GM23338 (cell line): ENCODE measurements at regions not wholly inside any gene's neighbourhood (a gene's known extent, or its start where the extent isn't known, plus 50 kb on each side); places are given as distances from the start of the nearest gene placed in this dataset.

Experiments
- ATAC-seq: fragments of 200-7000 bp; cut with Tn5 transposase; 3 replicates; pipeline ENCODE4 v1.9.1; 2020
- DNase-seq: peaks from one replicate; pipeline ENCODE4 v3.0.0-alpha.2; 2015; ENCODE audit warnings: low spot score
- H2AFZ ChIP-seq: fragments of 200-600 bp; sonication (generic); 2 replicates; pipeline ENCODE4 v1.8.0; 2016; ENCODE audit warnings: antibody characterized with exemption, mild to moderate bottlenecking, moderate library complexity
- H3F3A ChIP-seq: fragments of 200-600 bp; sonication (generic); replicated peaks from 2 replicates; pipeline ENCODE4 v1.8.0; 2017; ENCODE audit warnings: antibody characterized with exemption, mixed run types, low read depth
- H3K27ac ChIP-seq: fragments of 200-600 bp; sonication (generic); 2 replicates; pipeline ENCODE4 v1.6.1; 2016; ENCODE audit warnings: low read depth
- H3K27me3 ChIP-seq: fragments of 200-600 bp; sonication (generic); 2 replicates; pipeline ENCODE4 v1.8.0; 2016; ENCODE audit warnings: mild to moderate bottlenecking, mixed run types, moderate library complexity; ENCODE audit not compliant: insufficient read depth
- H3K36me3 ChIP-seq: fragments of 200-600 bp; sonication (generic); 2 replicates; pipeline ENCODE4 v1.8.0; 2016; ENCODE audit warnings: mild to moderate bottlenecking; ENCODE audit not compliant: insufficient read depth
- H3K4me1 ChIP-seq: fragments of 200-600 bp; sonication (generic); 2 replicates; pipeline ENCODE4 v1.8.0; 2016; ENCODE audit warnings: mild to moderate bottlenecking, moderate library complexity; ENCODE audit not compliant: insufficient read depth
- H3K4me2 ChIP-seq: fragments of 200-600 bp; sonication (generic); 2 replicates; pipeline ENCODE4 v1.7.1; 2017; ENCODE audit warnings: mixed run types
- H3K4me3 ChIP-seq: fragments of 200-600 bp; sonication (generic); 2 replicates; pipeline ENCODE4 v1.6.1; 2016; ENCODE audit warnings: mixed run types
- H3K79me2 ChIP-seq: fragments of 200-600 bp; sonication (generic); replicated peaks from 2 replicates; pipeline ENCODE4 v1.8.0; 2017; ENCODE audit warnings: mild to moderate bottlenecking; ENCODE audit not compliant: insufficient read depth
- H3K9me2 ChIP-seq: fragments of 200-600 bp; sonication (generic); 2 replicates; pipeline ENCODE4 v1.8.0; 2017; ENCODE audit not compliant: insufficient read depth
- H4K20me1 ChIP-seq: fragments of 200-600 bp; sonication (generic); replicated peaks from 2 replicates; pipeline ENCODE4 v1.8.0; 2017; ENCODE audit warnings: mild to moderate bottlenecking; ENCODE audit not compliant: insufficient read depth
- H3K27ac Mint-ChIP-seq: 2 replicates; pipeline ENCODE4 v1.8.0; 2020; ENCODE audit warnings: inconsistent platforms, mild to moderate bottlenecking, moderate library complexity, mixed read lengths
- H3K27me3 Mint-ChIP-seq: 3 replicates; pipeline ENCODE4 v1.8.0; 2022; ENCODE audit warnings: low read depth, mild to moderate bottlenecking, moderate library complexity, mixed read lengths, inconsistent platforms; ENCODE audit not compliant: insufficient read depth, poor library complexity
- H3K36me3 Mint-ChIP-seq: 3 replicates; pipeline ENCODE4 v1.8.0; 2021; ENCODE audit warnings: low read depth, mild to moderate bottlenecking, inconsistent platforms, moderate library complexity, mixed read lengths
- H3K4me1 Mint-ChIP-seq: 3 replicates; pipeline ENCODE4 v1.8.0; 2020; ENCODE audit warnings: mild to moderate bottlenecking, inconsistent platforms, mixed read lengths
- H3K4me3 Mint-ChIP-seq: 3 replicates; pipeline ENCODE4 v1.8.0; 2021; ENCODE audit warnings: moderate library complexity, mild to moderate bottlenecking, inconsistent platforms, mixed read lengths
- H3K9me3 Mint-ChIP-seq: 3 replicates; pipeline ENCODE4 v1.8.0; 2020; ENCODE audit warnings: moderate library complexity, mild to moderate bottlenecking, inconsistent platforms, mixed read lengths
- CREB1 ChIP-seq: fragments of 250-450 bp; sonication (Bioruptor Pico); IDR thresholded peaks from 2 replicates; pipeline ENCODE4 v1.5.0; 2020; ENCODE audit warnings: low read depth, mild to moderate bottlenecking, moderate library complexity
- EZH2 ChIP-seq: fragments of 200-600 bp; sonication (generic); IDR thresholded peaks from one replicate; pipeline ENCODE4 v1.8.0; 2017; ENCODE audit warnings: antibody characterized with exemption, mild to moderate bottlenecking, low read depth; ENCODE audit not compliant: unreplicated experiment
- EZH2phosphoT487 ChIP-seq: fragments of 200-600 bp; sonication (generic); IDR thresholded peaks from one replicate; pipeline ENCODE4 v1.8.1; 2018; ENCODE audit warnings: antibody characterized with exemption; ENCODE audit not compliant: unreplicated experiment
- JUNB ChIP-seq: IDR thresholded peaks from one replicate; pipeline ENCODE4 v1.6.1; 2016; ENCODE audit warnings: antibody characterized with exemption; ENCODE audit not compliant: unreplicated experiment
- NANOG ChIP-seq: IDR thresholded peaks from 2 replicates; pipeline ENCODE4 v1.6.1; 2016; ENCODE audit warnings: antibody characterized with exemption, borderline replicate concordance
- POLR2AphosphoS5 ChIP-seq: IDR thresholded peaks from 2 replicates; pipeline ENCODE4 v1.6.1; 2016; ENCODE audit warnings: antibody characterized with exemption, low read depth
- STAT1 ChIP-seq: IDR thresholded peaks from one replicate; pipeline ENCODE4 v1.6.1; 2016; ENCODE audit warnings: antibody characterized with exemption; ENCODE audit not compliant: unreplicated experiment
- ZNF114 ChIP-seq: fragments of 250-450 bp; sonication (Bioruptor Pico); IDR thresholded peaks from 2 replicates; pipeline ENCODE4 v1.5.0; 2020; ENCODE audit warnings: mild to moderate bottlenecking, moderate library complexity
- ZNF331 ChIP-seq: fragments of 250-450 bp; sonication (Bioruptor Pico); IDR thresholded peaks from 2 replicates; pipeline ENCODE4 v1.5.0; 2020; ENCODE audit warnings: low read depth, mild to moderate bottlenecking, moderate library complexity
- TF ChIP-seq, protein P1 (sequence below): IDR thresholded peaks from one replicate; pipeline ENCODE4 v1.6.1; 2018; ENCODE audit warnings: antibody characterized with exemption; ENCODE audit not compliant: unreplicated experiment
- TF ChIP-seq, protein P2 (sequence below): fragments of 250-450 bp; sonication (Bioruptor Pico); IDR thresholded peaks from 2 replicates; pipeline ENCODE4 v1.5.0; 2020; ENCODE audit warnings: mild to moderate bottlenecking, moderate library complexity
- TF ChIP-seq, protein P3 (sequence below), 2 experiments: fragments of 200-600 bp in 1 of 2; sonication (generic) in 1 of 2; conservative IDR thresholded peaks; 2 replicates each; pipeline versions ENCODE4 v1.5.1 to v1.6.1; 2016 to 2017; ENCODE audit warnings: antibody characterized with exemption in 2 of 2, low read depth in 2 of 2, mild to moderate bottlenecking in 2 of 2, moderate library complexity in 1 of 2
- TF ChIP-seq, protein P4 (sequence below): IDR thresholded peaks from 2 replicates; pipeline ENCODE4 v1.6.1; 2016; ENCODE audit warnings: antibody characterized with exemption

- Histone ChIP-seq H2AFZ (no peak overlapping the region), H3K27ac (no peak overlapping the region), H3K27me3 (no peaks in the 10 kb centered on the region), H3K36me3 (no peaks in the 10 kb centered on the region), H3K4me1 (no peaks in the 10 kb centered on the region), H3F3A (no peaks in the 10 kb centered on the region), H3K79me2 (no peaks in the 10 kb centered on the region), H3K4me2 (no peak overlapping the region), H3K4me3 (no peak overlapping the region), H3K9me2 (no peaks in the 10 kb centered on the region), H4K20me1 (no peaks in the 10 kb centered on the region)
- peaks cover 18% of the 10 kb centered on the region; the same call in 2 of the 3 replicates for H3K9me3 Mint-ChIP-seq
- no peak for TF ChIP-seq EZH2phosphoT487
- no peak for TF ChIP-seq JUNB
- no peak for TF ChIP-seq POLR2AphosphoS5
- no peak for TF ChIP-seq CREB1 (CRISPR knock-in tag)
- TF ChIP-seq STAT1, result no peak
- no peak for TF ChIP-seq ZNF114 (CRISPR knock-in tag)
- TF ChIP-seq, protein P1, sequence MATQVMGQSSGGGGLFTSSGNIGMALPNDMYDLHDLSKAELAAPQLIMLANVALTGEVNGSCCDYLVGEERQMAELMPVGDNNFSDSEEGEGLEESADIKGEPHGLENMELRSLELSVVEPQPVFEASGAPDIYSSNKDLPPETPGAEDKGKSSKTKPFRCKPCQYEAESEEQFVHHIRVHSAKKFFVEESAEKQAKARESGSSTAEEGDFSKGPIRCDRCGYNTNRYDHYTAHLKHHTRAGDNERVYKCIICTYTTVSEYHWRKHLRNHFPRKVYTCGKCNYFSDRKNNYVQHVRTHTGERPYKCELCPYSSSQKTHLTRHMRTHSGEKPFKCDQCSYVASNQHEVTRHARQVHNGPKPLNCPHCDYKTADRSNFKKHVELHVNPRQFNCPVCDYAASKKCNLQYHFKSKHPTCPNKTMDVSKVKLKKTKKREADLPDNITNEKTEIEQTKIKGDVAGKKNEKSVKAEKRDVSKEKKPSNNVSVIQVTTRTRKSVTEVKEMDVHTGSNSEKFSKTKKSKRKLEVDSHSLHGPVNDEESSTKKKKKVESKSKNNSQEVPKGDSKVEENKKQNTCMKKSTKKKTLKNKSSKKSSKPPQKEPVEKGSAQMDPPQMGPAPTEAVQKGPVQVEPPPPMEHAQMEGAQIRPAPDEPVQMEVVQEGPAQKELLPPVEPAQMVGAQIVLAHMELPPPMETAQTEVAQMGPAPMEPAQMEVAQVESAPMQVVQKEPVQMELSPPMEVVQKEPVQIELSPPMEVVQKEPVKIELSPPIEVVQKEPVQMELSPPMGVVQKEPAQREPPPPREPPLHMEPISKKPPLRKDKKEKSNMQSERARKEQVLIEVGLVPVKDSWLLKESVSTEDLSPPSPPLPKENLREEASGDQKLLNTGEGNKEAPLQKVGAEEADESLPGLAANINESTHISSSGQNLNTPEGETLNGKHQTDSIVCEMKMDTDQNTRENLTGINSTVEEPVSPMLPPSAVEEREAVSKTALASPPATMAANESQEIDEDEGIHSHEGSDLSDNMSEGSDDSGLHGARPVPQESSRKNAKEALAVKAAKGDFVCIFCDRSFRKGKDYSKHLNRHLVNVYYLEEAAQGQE, result no peak
- TF ChIP-seq, protein P2, sequence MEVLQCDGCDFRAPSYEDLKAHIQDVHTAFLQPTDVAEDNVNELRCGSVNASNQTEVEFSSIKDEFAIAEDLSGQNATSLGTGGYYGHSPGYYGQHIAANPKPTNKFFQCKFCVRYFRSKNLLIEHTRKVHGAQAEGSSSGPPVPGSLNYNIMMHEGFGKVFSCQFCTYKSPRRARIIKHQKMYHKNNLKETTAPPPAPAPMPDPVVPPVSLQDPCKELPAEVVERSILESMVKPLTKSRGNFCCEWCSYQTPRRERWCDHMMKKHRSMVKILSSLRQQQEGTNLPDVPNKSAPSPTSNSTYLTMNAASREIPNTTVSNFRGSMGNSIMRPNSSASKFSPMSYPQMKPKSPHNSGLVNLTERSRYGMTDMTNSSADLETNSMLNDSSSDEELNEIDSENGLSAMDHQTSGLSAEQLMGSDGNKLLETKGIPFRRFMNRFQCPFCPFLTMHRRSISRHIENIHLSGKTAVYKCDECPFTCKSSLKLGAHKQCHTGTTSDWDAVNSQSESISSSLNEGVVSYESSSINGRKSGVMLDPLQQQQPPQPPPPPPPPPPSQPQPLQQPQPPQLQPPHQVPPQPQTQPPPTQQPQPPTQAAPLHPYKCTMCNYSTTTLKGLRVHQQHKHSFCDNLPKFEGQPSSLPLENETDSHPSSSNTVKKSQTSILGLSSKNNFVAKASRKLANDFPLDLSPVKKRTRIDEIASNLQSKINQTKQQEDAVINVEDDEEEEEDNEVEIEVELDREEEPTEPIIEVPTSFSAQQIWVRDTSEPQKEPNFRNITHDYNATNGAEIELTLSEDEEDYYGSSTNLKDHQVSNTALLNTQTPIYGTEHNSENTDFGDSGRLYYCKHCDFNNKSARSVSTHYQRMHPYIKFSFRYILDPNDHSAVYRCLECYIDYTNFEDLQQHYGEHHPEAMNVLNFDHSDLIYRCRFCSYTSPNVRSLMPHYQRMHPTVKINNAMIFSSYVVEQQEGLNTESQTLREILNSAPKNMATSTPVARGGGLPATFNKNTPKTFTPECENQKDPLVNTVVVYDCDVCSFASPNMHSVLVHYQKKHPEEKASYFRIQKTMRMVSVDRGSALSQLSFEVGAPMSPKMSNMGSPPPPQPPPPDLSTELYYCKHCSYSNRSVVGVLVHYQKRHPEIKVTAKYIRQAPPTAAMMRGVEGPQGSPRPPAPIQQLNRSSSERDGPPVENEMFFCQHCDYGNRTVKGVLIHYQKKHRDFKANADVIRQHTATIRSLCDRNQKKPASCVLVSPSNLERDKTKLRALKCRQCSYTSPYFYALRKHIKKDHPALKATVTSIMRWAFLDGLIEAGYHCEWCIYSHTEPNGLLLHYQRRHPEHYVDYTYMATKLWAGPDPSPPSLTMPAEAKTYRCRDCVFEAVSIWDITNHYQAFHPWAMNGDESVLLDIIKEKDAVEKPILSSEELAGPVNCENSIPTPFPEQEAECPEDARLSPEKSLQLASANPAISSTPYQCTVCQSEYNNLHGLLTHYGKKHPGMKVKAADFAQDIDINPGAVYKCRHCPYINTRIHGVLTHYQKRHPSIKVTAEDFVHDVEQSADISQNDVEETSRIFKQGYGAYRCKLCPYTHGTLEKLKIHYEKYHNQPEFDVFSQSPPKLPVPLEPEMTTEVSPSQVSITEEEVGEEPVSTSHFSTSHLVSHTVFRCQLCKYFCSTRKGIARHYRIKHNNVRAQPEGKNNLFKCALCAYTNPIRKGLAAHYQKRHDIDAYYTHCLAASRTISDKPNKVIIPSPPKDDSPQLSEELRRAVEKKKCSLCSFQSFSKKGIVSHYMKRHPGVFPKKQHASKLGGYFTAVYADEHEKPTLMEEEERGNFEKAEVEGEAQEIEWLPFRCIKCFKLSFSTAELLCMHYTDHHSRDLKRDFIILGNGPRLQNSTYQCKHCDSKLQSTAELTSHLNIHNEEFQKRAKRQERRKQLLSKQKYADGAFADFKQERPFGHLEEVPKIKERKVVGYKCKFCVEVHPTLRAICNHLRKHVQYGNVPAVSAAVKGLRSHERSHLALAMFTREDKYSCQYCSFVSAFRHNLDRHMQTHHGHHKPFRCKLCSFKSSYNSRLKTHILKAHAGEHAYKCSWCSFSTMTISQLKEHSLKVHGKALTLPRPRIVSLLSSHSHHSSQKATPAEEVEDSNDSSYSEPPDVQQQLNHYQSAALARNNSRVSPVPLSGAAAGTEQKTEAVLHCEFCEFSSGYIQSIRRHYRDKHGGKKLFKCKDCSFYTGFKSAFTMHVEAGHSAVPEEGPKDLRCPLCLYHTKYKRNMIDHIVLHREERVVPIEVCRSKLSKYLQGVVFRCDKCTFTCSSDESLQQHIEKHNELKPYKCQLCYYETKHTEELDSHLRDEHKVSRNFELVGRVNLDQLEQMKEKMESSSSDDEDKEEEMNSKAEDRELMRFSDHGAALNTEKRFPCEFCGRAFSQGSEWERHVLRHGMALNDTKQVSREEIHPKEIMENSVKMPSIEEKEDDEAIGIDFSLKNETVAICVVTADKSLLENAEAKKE (CRISPR knock-in tag), result no peak
- no peak for TF ChIP-seq ZNF331 (CRISPR knock-in tag)
- TF ChIP-seq EZH2, result no peak
- TF ChIP-seq, protein P3, sequence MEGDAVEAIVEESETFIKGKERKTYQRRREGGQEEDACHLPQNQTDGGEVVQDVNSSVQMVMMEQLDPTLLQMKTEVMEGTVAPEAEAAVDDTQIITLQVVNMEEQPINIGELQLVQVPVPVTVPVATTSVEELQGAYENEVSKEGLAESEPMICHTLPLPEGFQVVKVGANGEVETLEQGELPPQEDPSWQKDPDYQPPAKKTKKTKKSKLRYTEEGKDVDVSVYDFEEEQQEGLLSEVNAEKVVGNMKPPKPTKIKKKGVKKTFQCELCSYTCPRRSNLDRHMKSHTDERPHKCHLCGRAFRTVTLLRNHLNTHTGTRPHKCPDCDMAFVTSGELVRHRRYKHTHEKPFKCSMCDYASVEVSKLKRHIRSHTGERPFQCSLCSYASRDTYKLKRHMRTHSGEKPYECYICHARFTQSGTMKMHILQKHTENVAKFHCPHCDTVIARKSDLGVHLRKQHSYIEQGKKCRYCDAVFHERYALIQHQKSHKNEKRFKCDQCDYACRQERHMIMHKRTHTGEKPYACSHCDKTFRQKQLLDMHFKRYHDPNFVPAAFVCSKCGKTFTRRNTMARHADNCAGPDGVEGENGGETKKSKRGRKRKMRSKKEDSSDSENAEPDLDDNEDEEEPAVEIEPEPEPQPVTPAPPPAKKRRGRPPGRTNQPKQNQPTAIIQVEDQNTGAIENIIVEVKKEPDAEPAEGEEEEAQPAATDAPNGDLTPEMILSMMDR (conservative IDR thresholded peaks at IDR 0.05; ENCODE audit: low read depth in 2 of 2), result no peak
- no peak for TF ChIP-seq NANOG
- TF ChIP-seq, protein P4, sequence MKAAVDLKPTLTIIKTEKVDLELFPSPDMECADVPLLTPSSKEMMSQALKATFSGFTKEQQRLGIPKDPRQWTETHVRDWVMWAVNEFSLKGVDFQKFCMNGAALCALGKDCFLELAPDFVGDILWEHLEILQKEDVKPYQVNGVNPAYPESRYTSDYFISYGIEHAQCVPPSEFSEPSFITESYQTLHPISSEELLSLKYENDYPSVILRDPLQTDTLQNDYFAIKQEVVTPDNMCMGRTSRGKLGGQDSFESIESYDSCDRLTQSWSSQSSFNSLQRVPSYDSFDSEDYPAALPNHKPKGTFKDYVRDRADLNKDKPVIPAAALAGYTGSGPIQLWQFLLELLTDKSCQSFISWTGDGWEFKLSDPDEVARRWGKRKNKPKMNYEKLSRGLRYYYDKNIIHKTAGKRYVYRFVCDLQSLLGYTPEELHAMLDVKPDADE, result no peak
- H3K4me1 Mint-ChIP-seq, result no peaks in the 10 kb centered on the region
- H3K27ac Mint-ChIP-seq, result no peak overlapping the region
- peaks cover 12% of the 10 kb centered on the region; the same call in 2 of the 3 replicates for H3K36me3 Mint-ChIP-seq
- no peak for ATAC-seq
- no peak for DNase-seq
- H3K27me3 Mint-ChIP-seq, result no peaks in the 10 kb centered on the region
- H3K4me3 Mint-ChIP-seq, result no peak overlapping the region
Measured at GRCh38 chr3:70815817-70816216, 503.4 kb upstream of the MDFIC2 start.
